BJ (cell line): ENCODE measurements at regions not wholly inside any gene's neighbourhood (a gene's known extent, or its start where the extent isn't known, plus 50 kb on each side); places are given as distances from the start of the nearest gene placed in this dataset.

ENCODE experiments used
- CTCF ChIA-PET: fragments of 350-600 bp; formaldehyde crosslinking; extraction: SDS; loops from one replicate; lab custom pipeline; 2021; ENCODE audit warnings: antibody characterized with exemption, inconsistent platforms; lab: Yijun Ruan, JAX
- POLR2A ChIA-PET: fragments of 300-600 bp; sonication (Branson Sonifier 250); formaldehyde crosslinking; extraction: SDS; loops from one replicate; lab custom pipeline; 2021; ENCODE audit warnings: antibody characterized with exemption; lab: Charles Lee
- DNase-seq: peaks from one replicate; pipeline ENCODE4 v3.0.0-alpha.2; 2011; ENCODE audit warnings: low read depth
- H3K27me3 ChIP-seq: 2 replicates; pipeline ENCODE4 v1.6.0; 2011; ENCODE audit warnings: low read length; ENCODE audit not compliant: control insufficient read depth, insufficient read depth
- H3K36me3 ChIP-seq: 2 replicates; pipeline ENCODE4 v1.5.1; 2011; ENCODE audit warnings: low read length; ENCODE audit not compliant: control insufficient read depth, insufficient read depth
- H3K4me3 ChIP-seq: 2 replicates; pipeline ENCODE4 v1.5.1; 2011; ENCODE audit warnings: low read depth, mild to moderate bottlenecking, control low read depth, low read length
- CTCF ChIP-seq: IDR thresholded peaks from 2 replicates; pipeline ENCODE4 v1.5.1; 2011; ENCODE audit warnings: low read depth, mild to moderate bottlenecking, control low read depth, inconsistent platforms, low read length, moderate library complexity; ENCODE audit not compliant: insufficient read depth

- CTCF ChIA-PET, result interaction anchor here (0.7 to 3.6 kb wide), 16 partner anchors 8 to 337 kb away, joined by 3 to 16 read pairs (median 5); no protein-coding TSS in a partner anchor
- peak; percentile 96 for TF ChIP-seq CTCF
- peak; percentile 9 for DNase-seq
- POLR2A ChIA-PET, result no interaction called here
- Histone ChIP-seq H3K27me3 (peaks cover 8% of the 10 kb centered on the region), H3K36me3 (no peaks in the 10 kb centered on the region), H3K4me3 (no peak overlapping the region)
Measured at GRCh38 chr10:46228563-46229071, 58.2 kb upstream of the ANTXRL start.

- TF ChIP-seq CTCF, result peak; percentile 73
- CTCF ChIA-PET, result interaction anchor here (0.7 to 3.6 kb wide), 17 partner anchors 8 to 336 kb away, joined by 3 to 16 read pairs (median 5); no protein-coding TSS in a partner anchor
- POLR2A ChIA-PET, result no interaction called here
- Histone ChIP-seq H3K36me3 (no peaks in the 10 kb centered on the region), H3K27me3 (peaks cover 8% of the 10 kb centered on the region), H3K4me3 (no peak overlapping the region)
- no peak for DNase-seq
Measured at GRCh38 chr10:46229144-46229563, 57.6 kb upstream of the ANTXRL start.

GRCh38 chr10:46230615-46231014 lies 56.2 kb upstream of the ANTXRL start:
- DNase-seq, result no peak
- ChIA-PET CTCF (interaction anchor here (1.8 to 2.0 kb wide), 2 partner anchors 9 to 314 kb away, joined by 7 to 10 read pairs; no protein-coding TSS in a partner anchor), POLR2A (no interaction called here)
- H3K27me3 ChIP-seq, result peaks cover 5% of the 10 kb centered on the region
- H3K4me3 ChIP-seq, result no peak overlapping the region
- H3K36me3 ChIP-seq, result no peaks in the 10 kb centered on the region
- TF ChIP-seq CTCF, result no peak

- CTCF ChIA-PET, result no interaction called here
- Histone ChIP-seq H3K4me3 (no peak overlapping the region), H3K27me3 (peaks cover 3% of the 10 kb centered on the region), H3K36me3 (no peaks in the 10 kb centered on the region)
- POLR2A ChIA-PET, result no interaction called here
- no peak for DNase-seq
- no peak for TF ChIP-seq CTCF
Measured at GRCh38 chr10:46231087-46231486, 55.7 kb upstream of the ANTXRL start.

- ChIA-PET CTCF (interaction anchor here (0.6 kb wide), 1 partner anchor 20 kb away, joined by 3 read pairs; no protein-coding TSS in a partner anchor), POLR2A (no interaction called here)
- H3K4me3 ChIP-seq, result no peak overlapping the region
- H3K27me3 ChIP-seq, result peaks cover 3% of the 10 kb centered on the region
- no peaks in the 10 kb centered on the region for H3K36me3 ChIP-seq
- DNase-seq, result no peak
- no peak for TF ChIP-seq CTCF
Measured at GRCh38 chr10:46232084-46232483, 54.7 kb upstream of the ANTXRL start.
